ENCODE measurements at regions not wholly inside any gene's neighbourhood (a gene's known extent, or its start where the extent isn't known, plus 50 kb on each side); places are given as distances from the start of the nearest gene placed in this dataset.

DNA sequence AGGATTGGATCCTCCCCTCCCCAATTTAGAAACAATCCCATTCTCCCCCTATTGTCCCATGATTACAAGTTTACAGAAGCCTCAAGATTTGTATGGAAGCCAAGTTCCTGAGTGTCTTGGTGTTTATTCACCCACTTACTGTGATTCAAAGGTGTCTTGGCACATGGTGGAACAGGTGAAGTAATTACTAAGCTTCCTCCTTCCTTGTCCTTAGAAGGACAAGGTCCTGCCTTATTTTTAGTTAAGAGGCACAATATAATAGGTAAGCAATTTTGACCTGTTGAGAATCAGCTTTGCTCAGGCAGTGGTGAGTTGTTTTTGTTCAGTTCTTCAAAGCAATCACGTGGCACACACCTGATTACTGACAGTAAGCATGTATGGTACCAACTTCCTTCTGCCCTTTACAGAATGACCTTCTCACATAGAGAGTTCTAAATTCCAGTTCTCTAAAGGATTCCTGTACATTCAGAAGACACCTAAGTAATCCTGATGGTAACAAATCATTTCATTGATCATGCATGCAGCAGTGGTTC is 60.7 kb upstream of the SLC13A1 start:
- in situ Hi-C loops (cut with HindIII; ENCODE audit: low sequenced_read_pairs): no loop called here
- TF ChIP-seq, protein P1, sequence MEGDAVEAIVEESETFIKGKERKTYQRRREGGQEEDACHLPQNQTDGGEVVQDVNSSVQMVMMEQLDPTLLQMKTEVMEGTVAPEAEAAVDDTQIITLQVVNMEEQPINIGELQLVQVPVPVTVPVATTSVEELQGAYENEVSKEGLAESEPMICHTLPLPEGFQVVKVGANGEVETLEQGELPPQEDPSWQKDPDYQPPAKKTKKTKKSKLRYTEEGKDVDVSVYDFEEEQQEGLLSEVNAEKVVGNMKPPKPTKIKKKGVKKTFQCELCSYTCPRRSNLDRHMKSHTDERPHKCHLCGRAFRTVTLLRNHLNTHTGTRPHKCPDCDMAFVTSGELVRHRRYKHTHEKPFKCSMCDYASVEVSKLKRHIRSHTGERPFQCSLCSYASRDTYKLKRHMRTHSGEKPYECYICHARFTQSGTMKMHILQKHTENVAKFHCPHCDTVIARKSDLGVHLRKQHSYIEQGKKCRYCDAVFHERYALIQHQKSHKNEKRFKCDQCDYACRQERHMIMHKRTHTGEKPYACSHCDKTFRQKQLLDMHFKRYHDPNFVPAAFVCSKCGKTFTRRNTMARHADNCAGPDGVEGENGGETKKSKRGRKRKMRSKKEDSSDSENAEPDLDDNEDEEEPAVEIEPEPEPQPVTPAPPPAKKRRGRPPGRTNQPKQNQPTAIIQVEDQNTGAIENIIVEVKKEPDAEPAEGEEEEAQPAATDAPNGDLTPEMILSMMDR (IDR thresholded peaks at IDR 0.05; ENCODE audit: low read depth, low read length): no peak
- DNase-seq (ENCODE audit: low read depth, low spot score): no peak
- H3K4me3 ChIP-seq (ENCODE audit: low read depth, low read length): no peak overlapping the region

DNA sequence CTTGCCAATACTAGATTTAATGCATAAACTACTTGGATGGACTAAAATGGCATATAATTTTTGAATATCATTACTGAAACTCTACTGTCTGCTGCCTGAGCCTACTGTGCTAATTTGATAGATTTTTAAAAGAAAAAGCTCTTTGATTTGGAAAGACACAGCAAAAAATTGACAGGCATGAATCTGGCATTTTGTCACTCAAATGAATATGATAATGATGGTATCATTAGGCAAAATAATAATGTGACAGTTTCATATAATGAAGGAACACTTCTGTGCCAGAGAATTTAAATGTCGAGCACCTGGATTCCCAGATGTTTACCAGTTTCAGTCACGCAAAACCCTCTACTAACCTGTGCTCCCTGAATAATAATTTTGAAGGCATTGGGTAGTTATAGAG is 60.0 kb upstream of the SLC13A1 start:
- TF ChIP-seq, protein P1 (IDR thresholded peaks at IDR 0.05; ENCODE audit: low read depth, low read length): no peak
- no peak for DNase-seq (ENCODE audit: low read depth, low spot score)
- no peak overlapping the region for H3K4me3 ChIP-seq (ENCODE audit: low read depth, low read length)
- in situ Hi-C loops (cut with HindIII; ENCODE audit: low sequenced_read_pairs): no loop called here
